GM12874 (cell line): ENCODE measurements at regions not wholly inside any gene's neighbourhood (a gene's known extent, or its start where the extent isn't known, plus 50 kb on each side); places are given as distances from the start of the nearest gene placed in this dataset.

ENCODE experiments used
- TF ChIP-seq, protein P1 (sequence below): IDR thresholded peaks from 2 replicates; pipeline ENCODE4 v1.5.1; 2011; ENCODE audit warnings: low read depth, mild to moderate bottlenecking, control low read depth, low read length, moderate library complexity; ENCODE audit not compliant: insufficient read depth

DNA sequence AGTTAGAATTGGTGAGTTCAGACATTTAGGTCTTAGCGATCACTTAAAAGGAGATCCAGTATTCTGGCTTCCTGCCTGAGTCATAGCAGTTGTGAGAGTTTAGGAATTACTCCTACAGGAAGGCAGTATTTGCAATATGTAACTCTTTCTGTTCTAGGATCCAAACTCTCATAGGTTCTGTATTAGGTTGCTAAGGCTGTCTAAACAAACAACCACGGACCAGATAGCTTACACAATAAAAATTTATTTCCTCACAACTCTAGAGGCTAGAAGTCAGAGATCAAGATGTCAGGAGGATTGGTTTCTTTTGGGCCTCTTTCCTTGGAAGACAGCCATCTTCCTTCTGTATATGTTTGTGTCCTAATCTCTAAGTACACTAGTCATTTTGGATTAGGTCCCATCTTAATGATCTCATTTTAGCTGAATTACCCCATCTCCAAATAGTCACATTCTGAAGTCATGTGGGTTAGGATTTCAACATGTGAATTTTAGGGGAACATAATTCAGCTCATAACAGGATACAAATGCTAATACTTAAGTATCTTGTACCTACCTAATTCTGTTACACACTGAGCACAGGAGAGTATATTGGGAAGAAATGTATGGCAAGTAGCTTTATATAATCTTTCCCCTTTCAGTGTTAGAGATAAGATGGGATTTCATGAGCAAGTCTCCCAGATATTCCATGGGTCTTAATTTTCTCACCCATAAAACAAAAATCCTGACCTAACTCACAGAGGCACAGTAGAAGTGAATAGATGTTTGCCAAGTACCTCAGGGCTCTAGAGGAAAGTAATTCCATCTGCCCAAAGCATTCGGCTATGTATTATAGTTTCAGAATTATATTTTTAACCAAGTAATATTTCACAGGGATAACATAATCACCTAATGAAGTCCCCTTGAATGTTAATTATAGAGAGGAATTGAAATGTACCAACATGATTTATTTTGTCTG, 144.4 kb downstream of the PTBP2 start:
- TF ChIP-seq, protein P1, sequence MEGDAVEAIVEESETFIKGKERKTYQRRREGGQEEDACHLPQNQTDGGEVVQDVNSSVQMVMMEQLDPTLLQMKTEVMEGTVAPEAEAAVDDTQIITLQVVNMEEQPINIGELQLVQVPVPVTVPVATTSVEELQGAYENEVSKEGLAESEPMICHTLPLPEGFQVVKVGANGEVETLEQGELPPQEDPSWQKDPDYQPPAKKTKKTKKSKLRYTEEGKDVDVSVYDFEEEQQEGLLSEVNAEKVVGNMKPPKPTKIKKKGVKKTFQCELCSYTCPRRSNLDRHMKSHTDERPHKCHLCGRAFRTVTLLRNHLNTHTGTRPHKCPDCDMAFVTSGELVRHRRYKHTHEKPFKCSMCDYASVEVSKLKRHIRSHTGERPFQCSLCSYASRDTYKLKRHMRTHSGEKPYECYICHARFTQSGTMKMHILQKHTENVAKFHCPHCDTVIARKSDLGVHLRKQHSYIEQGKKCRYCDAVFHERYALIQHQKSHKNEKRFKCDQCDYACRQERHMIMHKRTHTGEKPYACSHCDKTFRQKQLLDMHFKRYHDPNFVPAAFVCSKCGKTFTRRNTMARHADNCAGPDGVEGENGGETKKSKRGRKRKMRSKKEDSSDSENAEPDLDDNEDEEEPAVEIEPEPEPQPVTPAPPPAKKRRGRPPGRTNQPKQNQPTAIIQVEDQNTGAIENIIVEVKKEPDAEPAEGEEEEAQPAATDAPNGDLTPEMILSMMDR = no peak

DNA sequence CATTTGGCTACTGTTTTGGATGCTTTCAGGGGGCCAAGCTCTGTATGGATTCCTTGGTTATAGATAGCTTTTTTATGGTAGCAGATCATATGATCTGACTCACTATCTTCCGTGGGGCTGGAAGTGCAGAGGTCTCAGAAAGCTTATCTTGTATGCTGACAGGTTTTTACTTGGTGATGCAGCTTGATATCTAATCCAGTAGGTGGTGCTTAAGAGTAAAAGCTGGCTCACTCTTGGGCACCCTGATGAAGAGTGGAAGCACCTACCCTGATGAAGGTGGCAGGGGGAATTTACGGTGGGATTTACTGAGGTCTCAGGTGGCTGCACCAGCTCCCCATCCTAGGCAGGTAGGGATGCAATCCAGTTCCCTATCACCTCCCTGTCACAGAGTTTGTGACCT, 151.2 kb downstream of the PTBP2 start:
- TF ChIP-seq, protein P1 = no peak

DNA sequence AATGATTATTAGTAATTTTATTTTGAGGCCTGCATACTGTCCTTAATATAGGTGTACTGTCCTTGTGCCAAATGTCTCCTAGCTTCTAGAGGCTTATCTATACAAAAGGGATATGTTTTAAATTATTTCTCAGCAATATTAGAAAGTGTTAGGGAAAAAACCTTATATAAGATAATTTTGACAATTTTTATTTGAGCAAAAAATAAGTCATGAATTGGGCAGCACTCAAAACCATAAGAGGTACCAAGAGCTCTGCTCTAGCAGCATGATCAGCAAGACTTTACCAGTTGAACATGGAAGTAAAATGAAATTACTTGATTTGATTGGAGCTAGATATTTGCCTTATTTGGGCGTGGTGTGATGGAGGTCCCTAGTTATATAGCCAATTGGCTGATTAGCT, 157.1 kb downstream of the PTBP2 start:
- TF ChIP-seq, protein P1 = no peak

DNA sequence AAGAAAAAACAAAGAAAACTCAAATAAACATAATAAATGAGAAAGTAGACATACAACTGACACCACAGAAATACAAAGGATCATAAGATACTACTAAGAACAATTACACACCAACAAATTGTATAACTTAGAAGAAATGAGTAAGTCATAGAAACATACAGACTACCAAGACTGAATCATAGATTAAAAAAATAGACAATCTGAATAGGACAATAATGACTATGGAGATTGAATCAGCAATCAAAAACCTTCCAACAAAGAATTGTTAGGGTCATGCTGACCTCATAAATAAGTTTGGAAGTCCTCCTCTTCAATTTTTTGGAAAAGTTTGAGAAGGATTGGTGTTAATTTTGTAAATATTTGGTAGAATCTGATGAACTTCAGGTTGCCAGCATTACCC, 159.0 kb downstream of the PTBP2 start:
- TF ChIP-seq, protein P1 = no peak

DNA sequence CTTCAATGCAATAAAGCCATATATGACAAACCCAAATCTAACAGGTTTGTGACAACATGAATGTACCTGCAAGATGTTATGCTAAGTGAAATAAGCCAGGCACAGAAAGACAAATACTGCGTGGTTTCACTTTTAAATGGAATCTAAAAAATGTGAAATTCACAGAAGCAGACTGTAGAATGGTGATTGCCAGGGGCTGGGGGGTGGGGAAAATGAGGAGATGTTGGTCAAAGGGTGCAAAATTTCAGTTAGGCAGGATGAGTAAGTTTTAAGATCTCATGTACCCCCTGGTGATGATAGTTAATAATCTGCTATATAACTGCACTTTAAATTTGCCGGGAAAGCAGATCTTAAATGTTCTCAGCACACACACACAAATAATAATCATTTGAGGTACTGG, 160.5 kb downstream of the PTBP2 start:
- TF ChIP-seq, protein P1 = no peak

DNA sequence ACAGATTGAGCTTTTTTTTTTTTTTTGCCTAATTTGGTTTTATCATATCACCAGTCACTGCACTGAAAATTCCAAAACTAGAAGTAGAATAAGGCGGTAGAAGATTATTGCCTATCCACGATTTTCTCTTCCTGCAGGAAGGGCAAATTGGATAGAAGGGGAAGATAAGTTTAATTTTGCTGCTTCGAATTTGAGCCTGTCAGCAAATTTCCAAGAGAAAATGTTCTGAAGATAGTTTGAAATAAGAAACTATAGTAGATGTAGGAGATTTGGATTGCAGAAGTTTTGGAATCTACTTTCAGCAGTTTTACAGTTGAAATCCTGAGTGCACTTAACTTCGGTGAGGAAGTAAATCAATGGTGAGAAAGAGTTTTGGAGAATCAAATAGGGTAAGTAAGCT, 164.9 kb downstream of the PTBP2 start:
- TF ChIP-seq, protein P1 = no peak

DNA sequence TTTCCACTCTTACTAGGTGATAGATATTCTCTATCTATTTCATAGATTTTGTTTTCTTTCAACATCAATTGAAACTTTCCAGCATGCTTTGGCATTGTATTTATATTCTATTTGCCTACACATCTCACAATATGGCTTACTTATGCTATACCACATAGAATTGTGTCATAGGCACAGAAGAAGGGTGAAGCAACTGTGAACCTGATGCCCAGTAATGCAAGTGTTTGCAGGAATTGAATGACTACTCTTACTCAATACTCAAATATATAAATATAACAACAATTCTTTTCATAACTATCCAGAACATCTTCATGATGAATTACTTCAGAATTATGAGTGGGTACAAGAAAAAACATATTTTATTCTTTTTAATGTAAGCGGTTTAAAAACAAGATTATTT, 165.9 kb downstream of the PTBP2 start:
- TF ChIP-seq, protein P1 = no peak
